HCEC 1CT (cell line): ENCODE measurements at regions not wholly inside any gene's neighbourhood (a gene's known extent, or its start where the extent isn't known, plus 50 kb on each side); places are given as distances from the start of the nearest gene placed in this dataset.
"Not testable (repeated sequence)": the region's sequence is repeated elsewhere in the genome, so short reads cannot be mapped to it uniquely, and the experiment has no call there.

Experiments used
- DNase-seq: peaks from one replicate; pipeline ENCODE4 v3.0.0-alpha.2; 2017

DNA sequence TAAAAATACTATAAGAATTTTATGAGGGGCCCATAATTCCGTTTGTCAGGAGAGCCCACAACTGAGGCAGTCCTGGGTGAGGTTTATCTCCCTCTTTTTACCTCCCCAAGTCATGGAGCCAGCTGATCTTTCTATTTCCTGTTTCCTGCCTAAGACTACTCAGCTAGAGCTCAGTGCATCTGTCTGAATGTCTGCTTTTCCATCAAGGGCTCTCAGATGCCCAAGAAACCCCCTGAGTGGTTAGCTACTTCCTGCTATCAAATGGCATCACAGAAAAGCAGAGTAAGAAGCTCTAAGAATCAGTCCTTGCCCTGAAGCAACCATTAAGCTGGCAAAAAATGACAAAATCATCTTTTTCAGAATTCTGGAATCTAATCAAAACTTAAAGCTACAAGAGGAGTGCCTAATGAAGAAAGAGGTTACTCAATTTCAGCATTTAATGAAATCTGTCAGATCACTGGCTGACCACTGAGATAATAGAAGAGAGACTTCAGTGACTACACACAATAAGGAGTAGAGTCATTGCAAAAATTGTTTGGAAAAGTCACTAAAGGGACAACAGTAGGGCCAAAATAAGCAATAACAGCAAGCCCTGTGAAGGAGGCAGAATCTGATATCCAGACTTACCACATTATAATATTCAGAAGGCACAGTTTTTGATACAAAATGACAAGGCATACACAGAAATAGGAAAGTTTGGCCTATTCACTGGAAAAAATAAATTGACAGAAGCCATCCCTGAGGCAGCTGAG is 150.1 kb downstream of the CYB561 start:
- no peak for DNase-seq

DNA sequence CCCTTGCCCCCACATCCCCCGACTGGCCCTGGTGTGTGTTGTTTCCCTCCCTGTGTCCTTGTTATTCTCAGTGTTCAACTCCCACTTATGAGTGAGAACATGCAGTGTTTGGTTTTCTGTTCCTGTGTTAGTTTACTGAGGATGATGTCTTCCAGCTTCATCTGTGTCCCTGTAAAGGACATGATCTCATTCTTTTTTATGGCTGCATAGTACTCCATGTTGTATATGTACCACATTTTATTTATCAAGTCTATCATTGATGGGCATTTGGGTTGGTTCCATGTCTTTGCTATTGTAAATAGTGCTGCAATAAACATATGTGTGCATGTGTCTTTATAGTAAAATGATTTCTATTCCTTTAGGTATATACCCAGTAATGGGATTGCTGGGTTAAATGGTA is 147.2 kb downstream of the CYB561 start:
- DNase-seq = not testable (repeated sequence)

DNA sequence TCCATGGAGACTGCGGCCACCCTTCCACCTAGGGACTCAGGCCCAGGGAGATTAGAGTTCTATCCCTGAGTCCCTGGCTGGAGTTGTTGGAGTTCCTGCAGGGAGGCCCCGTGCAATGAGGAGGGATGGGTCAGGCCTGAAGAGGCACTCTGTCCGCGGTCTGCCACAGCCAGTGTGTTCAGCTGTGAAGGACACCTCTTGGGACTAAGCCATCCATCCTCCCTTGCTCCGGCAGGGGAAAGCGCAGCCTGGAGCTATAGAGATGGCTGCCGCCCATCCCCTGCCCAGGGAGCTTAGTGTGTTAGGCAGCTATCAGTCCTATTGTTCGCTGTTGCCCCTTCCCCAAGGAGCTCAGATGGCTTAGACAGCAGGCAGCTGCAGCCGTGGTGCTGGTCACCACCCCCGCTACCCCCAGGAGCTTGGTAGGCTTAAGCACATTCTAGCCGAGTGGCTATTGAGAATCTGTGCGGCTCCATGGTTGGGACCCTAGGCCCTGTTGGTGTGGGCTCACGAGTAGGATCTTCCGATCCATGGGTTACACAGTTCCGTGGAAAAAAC is 141.3 kb downstream of the CYB561 start:
- DNase-seq = no peak

DNA sequence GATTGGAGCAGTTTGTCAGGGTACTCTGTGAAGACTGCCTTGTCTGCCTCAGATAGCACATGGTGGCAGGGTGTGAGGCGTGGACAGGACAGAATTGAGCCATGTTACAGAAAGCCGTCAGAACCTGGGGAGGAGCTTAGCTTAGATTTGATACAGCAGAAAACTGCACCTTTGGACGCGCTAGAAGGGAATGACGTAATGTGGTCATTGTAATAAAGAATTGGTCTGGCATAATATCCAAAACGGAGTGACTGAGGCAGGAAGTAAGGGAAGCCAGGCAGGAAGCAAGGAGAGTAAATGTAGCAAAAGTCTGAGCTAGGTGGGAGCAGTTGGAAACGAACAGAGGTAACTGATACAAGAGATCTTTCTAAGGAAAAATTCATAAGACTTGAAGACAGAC is 140.2 kb downstream of the CYB561 start:
- DNase-seq = no peak

DNA sequence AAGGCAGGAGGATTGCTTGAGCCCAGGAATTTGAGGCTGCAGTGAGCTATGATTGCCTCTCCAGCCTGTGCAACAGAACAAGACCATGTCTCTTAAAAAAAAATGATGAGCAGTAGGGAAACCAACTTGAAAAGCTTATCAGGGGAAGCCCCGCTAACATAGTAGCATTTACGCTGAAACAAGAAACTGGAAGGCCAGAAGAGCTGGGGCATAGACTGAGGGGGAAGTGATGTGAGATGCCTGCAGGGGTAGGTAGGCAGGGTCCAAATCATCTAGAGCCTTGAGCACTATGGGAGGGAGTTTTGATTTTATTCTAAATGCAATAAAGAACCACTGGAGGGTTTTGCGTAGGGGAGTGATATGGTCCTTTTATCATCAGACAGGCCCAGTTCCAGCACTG is 139.3 kb downstream of the CYB561 start:
- no peak for DNase-seq

DNA sequence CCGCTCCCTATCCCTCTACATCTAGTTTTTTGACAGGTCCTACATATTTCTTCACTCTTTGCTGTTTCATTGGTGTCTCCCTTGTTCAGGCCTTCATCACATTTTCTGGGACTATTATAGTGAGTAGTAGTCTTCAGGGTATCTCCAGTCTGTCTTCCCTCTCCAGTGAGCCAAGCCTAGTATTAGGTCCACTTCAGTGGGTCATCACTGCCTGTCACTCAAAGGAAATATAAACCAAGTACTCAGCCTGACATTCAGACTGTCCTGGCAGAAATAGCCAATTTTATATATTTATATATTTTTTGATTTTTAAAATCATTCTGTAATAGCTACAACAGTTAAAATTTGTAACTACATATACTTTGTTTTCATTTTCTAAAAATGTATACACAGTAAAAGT is 137.8 kb downstream of the CYB561 start:
- DNase-seq = no peak

DNA sequence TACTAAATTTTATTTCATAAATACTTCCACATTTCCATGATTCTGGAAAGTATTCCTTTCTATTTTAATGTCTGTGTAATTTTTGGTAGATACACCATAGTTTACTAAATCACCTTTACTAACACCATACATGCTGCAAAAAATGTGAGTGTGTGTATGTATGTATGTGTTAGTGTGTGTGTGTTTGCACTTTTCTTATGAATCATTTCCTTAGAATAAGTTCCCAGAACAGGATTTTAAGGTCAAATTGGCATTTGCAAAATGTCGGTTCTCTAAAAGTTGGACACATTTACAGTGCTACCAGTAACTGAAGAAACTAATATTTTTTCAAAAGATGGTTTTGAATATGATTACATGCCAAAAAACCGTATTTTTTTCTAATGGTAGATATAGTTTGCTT is 137.1 kb downstream of the CYB561 start:
- DNase-seq = peak; percentile 69

DNA sequence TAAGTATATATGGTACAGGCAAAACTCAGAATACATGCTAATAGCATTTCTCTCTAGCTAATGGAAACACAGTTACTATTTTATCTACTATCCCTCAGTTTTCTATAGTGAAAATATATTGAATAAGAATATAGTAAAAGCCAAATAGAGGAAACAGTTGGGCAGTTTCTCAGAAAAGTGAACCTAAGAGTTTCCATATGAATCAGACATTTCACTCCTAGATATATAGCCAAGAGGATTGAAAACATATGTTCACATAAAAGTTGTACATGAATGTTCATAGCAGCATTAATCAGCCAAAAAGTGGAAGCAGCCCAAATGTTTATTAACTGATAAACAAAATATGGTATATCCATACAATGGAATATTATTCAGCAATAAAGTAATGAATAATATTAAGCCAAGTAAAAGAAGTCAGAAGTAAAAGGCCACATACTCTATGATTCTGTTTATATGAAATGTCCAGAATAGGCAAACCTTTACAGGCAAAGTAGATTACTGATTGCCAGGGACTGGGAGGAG is 134.6 kb downstream of the CYB561 start:
- DNase-seq = no peak

DNA sequence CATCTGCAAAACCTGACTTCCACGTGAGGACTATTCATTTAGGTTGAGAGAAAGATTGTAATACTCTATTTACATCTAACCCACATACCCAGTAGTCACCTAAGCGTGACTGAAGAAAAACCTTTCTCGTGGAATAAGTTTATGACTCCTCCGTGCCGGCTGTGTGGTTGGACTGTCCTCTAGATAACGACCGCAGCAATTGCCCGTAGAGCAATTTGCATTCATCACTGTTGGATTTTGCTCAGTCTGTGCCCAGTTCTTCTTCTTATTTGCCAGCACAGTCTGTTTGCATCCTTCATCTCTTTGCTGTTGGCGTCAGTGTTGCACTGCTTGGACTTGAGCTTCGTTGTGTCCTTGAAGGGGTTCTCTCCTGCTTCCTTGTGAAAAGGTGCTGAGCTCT is 131.3 kb downstream of the CYB561 start:
- DNase-seq = no peak

DNA sequence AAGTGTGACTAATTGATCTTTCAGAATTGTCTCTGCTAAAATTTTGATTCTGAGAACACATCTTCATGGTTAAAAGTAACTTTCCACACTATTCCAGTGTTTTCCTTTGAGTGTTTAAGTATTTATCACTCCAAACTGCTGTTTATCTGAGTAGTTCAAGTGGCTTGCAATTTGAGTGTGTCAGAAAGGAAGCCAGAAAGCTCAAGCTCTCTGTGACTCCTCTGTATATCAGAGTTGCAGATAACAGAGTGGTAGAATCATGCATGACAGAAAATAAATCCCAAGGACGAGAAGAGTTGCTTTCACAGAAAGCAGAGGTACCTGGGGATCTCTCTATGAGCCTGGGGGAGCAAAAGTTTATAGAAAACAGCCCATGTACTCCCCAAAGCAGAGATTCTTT is 130.0 kb downstream of the CYB561 start:
- DNase-seq = no peak

DNA sequence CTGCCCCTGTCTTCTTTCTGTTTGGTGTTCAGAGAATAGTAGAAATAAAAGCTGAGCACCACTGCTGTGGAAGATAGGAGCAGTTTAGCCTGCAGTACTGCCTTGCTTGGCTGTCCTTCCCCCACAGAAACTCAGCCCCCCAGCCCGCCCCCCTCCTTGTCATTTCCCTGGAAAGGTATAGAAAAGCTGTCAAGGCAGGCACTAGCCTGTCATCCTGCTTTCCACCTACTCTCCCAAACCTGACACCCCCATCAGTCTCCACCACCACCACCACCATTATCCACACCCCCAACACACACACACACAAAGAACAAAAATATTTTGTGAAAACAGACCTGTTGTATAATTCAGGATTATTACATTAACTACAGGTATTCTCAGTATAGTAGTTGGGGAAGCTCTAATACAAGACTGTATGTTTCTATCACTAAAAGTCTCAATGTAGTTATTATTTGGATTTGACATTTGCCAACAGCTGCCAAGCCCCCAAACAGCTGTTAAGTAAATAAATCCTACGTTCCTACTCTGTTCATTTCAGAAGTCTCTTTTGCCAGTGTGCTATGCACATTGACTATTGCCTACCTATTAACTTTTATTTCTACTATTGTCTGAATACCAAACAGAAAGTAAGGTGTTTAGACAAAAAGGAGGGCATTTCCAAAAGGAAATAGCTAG is 128.8 kb downstream of the CYB561 start:
- DNase-seq = no peak

DNA sequence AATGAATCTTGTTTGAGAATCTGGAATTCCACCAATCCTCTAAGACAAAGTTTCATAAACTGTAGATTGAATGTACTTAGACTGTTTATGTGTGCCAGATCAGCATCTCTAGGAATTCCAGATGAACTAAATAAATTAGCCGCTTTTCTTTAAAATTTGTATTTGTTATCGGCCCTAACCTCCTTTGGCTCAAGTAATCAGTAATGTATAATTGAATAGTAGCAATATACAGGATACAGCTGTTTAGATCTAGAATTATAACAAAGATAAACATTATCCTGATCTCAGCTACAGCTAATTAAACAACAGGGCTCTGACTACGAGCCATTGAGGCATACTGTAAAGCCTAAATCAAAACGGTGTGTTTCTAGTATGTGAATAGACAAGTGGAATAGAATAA is 120.3 kb downstream of the CYB561 start:
- no peak for DNase-seq

DNA sequence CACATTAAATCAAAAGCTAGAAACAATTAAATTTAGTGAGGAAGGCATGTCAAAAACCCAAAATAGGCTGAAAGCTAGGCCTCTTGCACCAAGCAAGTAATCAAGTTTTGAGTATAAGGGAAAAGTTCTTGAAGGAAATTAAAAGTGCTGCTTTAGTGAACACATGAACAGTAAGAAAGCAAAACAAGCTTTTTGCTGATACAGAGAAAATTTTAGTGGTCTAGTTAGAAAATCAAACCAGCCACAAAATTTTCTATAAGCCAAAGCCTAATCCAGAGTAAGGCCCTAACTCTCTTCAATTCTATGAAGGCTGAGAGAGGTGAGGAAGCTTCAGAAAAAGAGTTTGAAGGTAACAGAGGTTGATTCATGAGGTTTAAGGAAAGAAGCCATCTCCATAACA is 116.2 kb downstream of the CYB561 start:
- DNase-seq = no peak

DNA sequence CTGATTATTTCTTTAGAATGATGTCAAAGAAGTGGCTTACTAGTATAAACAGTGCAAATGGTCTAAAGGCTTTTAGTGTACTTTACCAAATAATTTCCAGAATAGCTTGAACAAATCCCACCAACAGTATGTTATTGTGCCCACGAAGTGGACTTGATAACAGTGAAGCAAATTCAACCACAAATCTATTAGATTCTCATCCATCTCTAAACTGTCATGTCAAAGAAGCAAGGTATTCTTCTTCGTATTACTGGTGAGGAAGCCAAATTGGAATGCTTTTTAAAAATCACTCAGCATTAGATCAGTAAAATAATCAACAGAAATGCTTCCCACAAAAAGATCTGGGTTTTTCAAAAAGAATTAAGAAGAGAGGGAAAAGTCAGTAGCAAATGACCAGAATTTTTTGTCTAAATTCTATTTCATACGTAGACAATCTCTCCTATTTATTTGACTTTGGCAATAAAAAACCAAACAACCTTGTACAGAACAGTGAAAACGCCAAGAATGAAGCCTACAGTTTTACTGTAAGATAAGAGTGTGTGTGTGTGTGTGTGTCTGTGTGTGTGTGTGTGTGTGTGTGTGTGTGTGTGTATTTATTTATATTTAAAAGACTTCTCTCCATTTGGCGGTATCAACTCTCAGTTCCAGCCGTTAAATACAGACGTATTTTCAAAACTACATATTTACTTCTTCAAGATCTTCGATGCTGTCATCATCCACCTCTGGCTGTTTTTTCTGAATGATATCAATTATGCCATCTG is 114.6 kb downstream of the CYB561 start:
- DNase-seq = no peak

DNA sequence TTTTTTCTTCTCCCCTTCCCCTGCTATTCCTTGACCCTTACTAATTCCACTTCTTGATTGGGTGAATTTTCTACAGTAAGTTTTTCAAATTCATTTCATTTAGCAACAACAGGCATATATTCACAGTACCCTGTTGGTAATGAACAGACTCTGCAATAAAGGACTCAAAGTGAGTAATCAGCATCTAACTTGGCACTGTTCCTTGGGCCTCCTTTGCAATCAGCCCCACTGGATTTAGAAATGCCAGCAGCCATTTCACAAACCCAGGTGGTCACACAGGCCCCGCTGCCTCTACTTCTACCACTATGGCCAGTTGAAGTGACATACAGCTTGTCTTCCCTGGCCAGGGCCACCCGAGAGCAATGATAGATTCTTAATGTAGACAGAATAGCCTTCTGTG is 113.8 kb downstream of the CYB561 start:
- no peak for DNase-seq

DNA sequence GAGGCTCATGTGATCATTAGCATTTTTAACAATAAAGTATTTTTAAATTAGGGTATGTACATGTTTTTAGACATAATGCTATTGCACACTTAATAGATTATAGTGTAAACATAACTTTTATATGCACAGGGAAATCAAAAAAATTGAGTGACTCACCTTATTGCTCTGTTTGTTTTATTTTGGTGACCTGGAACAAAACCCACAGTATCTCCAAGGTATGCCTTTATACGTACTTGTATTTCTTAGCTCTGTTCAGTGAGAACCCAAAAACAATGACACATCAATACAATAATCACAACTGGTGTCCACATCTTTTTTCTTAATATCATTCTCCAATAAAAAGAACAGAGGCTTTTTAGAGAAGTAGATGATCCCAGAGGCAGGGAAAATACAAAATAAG is 112.2 kb downstream of the CYB561 start:
- DNase-seq = no peak

DNA sequence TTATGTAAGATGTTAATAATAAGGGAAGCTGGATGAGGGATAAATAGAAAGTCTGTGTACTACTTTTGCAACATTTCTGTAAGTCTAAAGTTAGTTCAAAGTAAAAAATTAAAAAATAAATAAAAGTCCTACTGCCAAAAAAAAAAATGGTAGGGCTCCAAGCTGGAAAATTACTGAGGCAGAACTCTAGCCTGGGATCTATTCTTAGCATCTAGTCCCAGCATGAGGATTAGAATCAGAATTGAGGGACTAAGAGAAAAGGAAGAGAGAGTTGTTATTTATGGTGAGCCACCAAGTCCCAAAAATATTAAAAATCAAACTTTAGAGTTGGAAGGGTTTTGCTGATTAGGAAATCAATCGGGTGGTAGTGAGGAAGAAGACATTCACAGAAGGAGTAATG is 110.3 kb downstream of the CYB561 start:
- no peak for DNase-seq

DNA sequence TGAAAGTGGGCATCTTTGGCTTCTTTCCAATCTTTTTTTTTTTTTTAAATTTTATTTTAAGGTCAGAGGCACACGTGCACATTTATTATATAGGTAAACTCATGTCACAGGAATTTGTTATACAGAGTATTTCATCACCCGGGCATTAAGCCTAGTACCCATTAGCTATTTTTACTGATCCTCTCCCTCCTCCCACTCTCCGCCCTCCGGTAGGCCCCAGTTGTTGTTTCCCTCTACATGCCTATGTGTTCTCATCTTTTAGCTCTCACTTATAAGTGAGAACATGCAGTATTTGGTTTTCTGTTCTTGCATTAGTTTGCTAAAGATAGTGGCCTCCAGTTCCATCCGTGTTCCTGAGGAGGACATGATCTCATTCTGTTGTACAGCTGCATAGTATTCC is 108.5 kb downstream of the CYB561 start:
- no peak for DNase-seq

DNA sequence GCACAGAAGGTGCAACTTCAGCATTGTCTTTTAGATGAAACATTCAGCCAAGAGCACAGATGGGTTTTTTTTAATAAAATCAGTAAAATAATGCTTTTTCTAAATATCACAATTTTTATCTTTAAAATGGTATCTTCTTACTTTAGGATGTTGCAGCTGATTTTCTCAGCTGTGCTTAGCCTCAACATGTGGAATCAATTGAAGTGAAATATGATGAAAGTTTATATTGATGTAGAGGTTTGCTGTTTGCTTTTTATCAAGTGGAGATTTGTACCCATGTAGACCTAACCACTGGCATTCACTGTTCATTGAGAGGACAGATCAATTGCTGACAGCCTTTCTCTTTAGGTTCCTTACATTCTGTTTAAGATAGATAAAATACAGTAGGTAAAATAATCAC is 107.8 kb downstream of the CYB561 start:
- no peak for DNase-seq

DNA sequence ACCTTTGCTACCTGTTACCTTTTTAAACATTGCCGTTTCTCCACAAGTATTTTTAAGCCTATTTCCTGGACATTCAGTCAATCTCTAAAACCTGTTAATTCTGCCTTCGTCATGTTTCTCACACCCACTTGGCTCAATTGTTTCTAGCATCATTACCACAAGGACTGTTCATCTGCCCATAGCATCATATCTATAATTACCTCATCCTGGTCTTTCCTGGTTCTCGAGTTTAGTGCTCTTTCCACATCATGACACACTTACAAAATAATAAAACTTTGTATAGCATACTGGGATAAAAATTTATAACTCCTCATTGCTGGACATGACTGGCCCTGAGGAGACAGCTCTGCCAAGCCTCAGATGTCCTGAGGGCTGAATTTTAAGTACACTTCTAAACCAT is 104.8 kb downstream of the CYB561 start:
- DNase-seq = no peak

DNA sequence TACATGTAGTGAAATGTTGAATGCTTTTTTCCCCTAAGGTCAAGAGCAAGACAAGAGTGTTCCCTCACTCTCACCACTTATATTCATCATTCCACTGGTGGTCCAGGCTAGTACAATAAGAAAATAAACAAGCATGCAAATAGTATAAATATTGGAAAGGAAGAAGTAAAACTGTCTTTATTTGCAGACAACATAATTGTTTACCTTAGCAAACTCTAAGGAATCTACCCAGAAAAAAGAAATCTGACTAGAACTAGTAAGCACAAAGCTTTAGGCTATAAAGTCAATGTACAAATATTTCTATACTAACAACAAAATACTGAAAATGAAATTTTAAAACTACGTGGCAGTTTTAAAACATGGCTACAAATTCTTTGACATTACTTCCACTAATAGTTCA is 101.7 kb downstream of the CYB561 start:
- no peak for DNase-seq

DNA sequence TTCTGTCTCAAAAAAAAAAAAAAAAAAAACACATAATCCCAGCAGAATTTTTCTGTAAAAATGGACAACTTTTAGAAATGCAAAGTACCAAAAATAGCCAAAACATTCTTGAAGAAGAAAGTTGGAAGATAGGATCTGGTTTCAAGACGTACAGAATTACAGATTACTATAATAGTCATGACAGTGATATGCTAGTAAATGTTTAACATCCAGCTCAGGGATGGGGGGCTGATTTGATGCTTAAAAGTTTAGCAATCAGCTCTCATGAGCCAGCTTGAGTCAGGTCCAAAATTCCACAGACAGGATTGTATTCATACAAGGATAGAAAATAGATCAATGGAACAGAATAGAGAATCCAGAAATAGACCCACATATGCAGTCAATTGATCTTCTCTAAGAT is 100.5 kb downstream of the CYB561 start:
- DNase-seq = no peak

DNA sequence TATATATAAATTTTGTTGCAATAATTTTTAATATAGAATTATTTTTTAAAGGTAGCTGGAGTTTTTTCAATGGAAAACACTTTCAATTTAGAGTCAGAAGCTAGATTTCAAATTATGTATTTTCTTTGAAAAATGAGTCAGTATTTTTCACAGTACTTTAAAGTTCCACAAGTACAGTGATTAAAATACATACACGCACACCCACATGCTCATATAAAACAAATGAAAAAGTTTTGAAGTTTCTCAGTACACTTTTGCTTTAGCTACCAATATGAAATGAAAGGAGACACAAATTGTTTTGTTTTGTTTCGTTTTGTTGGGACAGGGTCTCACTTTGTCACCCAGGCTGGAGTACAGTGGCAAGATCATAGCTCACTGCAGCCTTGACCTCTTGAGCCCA is 98.6 kb downstream of the CYB561 start:
- DNase-seq = no peak
